ENCODE measurements at regions not wholly inside any gene's neighbourhood (a gene's known extent, or its start where the extent isn't known, plus 50 kb on each side); places are given as distances from the start of the nearest gene placed in this dataset.
"Not testable (repeated sequence)": the region's sequence is repeated elsewhere in the genome, so short reads cannot be mapped to it uniquely, and the experiment has no call there.

DNA sequence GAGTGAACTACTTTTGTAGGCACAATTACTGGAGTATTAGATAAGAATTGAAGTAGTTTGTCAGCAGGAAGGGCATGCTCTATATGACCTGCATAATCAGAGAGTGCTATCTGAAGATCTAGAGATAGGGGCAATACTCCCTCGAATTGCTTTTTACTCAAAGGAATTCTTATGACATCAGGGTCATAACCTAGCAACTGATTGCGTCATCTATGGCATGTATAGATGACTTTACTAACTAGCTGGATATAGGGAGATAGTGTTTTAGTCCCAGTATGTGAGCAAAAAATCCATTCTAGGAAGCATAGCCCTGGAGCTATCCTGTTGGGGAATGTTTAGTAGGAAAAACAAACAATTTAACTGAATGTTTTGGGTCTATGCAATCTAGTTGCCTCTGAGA, 109.5 kb upstream of the ZNF267 start:
- no peak for DNase-seq

DNA sequence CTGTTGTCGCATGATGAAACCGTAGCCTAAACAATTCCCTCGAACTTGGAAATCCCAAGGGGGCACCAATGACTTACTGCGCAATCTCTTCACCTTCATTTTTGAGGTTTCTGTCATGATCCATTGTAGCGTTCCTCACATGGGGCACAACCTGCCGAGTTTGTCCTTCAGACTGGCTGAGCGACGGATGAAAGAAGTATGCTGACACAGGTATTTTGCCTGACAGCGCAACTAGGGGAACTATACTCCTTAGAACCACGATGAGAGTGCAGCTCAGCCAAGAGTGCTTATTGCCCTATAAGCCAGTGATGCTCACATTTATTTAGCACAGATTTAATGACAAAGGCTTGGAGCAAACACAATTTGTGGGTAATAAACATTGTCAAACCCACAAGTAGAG, 106.3 kb upstream of the ZNF267 start:
- no peak for DNase-seq

DNA sequence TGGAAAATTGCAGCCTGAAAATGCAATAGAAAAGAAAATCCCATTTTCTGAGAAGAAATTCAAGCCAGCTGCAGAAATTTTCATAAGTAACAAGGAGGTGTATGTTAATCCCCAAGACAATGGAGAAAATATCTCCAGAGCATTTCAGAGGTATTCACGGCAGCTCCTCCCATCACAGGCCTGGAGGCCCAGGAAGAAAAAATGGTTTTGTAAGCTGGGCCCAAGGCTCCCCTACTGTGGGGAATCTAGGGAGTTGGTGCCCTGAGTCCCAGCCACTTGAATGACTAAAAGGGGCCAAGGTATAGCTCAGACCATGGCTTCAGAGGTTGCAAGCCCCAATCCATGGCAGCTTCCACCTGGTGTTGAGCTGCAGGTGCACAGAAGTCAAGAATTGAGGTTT, 93.3 kb upstream of the ZNF267 start:
- DNase-seq = no peak

DNA sequence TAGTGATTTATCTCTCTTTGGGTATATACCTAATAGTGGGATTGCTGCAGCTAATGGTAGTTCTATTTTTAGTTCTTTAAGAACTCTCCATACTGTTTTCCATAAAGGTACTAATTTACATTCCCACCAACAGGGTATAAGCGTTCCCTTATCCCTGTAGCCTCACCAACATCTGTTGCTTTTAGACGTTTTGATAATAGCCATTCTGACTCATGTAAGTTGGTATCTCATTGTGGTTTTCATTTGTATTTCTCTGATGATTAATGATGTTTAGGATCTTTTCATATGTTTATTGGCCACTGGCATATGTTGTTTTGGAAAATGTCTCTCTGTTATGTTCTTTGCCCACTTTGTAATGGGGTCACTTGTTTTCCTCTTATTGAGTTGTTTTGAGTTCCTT, 88.5 kb upstream of the ZNF267 start:
- no peak for DNase-seq

DNA sequence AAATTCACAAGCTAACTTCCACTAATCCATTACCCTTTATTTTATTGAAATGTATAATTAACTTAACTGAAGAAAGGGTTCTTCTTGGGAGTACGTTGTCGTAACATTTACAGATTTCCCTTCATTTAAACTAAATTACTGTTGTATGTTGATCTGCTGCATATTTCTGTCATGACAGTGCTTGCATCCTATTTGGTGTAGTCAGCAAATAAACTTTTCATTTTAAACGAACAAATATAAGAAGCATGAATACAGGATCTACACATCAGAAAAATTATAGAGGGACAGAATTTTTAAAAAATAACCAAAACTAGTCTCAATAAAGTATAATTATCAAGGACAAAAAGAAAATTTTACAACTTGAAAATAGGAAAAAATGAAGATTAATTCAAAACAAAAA, 66.5 kb upstream of the ZNF267 start:
- DNase-seq = no peak

DNA sequence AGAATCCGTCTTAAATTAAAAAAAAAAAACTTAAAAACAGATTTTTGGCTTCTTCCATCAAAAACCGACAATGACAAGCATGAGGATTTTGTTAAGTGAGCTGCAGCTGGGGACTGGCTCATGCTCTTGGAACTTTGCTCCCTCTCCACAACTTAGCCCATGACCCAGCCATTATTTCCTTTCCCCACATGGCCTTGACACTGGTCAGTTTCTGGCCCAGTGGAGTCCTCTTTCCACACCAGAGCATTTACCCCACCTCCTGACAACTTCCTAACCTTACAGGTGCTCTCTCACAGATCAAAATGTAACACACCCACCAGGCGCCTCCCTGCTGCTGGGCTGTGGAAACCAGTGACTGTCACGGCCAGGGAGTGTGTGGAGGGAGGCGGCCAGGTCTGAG, 62.7 kb upstream of the ZNF267 start:
- DNase-seq = no peak

DNA sequence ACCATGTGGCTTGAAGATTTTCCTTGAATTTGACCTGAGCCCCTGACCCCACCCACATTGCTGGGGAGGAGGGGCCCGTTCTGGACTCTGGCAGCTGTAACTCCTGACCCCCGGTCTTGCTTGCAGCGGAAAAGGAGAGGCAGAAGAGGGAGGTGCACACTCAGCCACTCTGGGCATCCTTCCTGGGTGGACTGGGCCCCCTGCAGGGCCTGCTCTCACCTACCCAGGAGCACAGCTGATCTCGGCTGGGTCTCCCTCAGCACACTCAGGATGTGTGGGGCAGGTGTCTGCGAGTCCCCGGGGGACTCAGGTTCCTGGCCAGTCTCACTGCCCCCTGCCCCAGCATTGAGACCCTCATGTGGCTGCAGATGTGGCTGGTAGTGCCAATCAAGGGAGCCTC, 57.5 kb upstream of the ZNF267 start:
- DNase-seq = not testable (repeated sequence)

DNA sequence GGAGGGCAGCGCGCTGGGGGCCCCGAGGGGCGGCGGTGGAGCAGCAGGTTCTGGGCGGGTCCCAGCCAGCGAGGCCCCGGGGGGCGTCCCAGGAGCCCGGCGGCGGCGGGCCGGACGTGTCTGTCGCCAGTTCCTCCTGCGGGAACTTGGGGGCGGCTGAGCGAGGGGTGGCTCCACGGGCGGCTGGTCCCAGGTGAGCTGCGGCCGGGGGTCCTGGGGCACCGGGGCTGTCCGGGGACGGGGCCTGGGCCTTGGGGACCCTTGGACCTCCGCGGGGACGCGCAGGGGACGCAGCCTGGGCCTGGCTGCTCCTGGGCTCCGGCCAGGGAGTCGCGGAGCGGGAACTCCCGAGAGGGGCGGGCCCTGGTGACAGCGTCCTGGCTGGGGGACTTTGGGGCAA, 54.2 kb upstream of the ZNF267 start:
- DNase-seq = no peak

DNA sequence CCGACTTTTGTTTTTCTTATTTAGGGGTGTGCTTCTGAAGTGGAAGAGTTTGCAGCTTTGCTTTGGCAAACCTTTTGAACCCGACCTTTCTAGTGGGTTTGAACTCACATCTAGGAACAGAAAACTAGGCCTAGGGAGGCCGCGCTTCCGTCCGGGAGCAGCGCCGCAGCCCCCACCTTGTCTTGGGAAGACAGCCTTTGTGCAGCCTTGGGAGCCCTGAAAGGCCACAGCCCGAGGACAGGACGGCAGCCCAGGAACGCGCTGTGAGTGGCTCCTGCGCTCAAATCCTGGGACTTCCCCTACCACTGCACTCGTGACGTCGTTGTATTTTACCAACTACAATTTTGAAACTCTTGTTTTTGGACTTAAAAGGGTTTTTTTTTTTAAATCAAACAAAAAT, 53.7 kb upstream of the ZNF267 start:
- no peak for DNase-seq
